OCI-LY1 (cell line): ENCODE measurements at regions not wholly inside any gene's neighbourhood (a gene's known extent, or its start where the extent isn't known, plus 50 kb on each side); places are given as distances from the start of the nearest gene placed in this dataset.

Experiments used
- EZH2 ChIP-seq: fragments of 200-600 bp; sonication (generic), shearing (Covaris generic); IDR thresholded peaks from 2 replicates; pipeline ENCODE4 v1.8.0; 2017; ENCODE audit warnings: borderline replicate concordance, mixed run types, mild to moderate bottlenecking, antibody characterized with exemption, low read length, moderate library complexity, mixed read lengths
- TF ChIP-seq, protein P1 (sequence below): fragments of 200-600 bp; sonication (generic), shearing (Covaris generic); IDR thresholded peaks from 2 replicates; pipeline ENCODE4 v1.5.1; 2017; ENCODE audit warnings: mild to moderate bottlenecking, antibody characterized with exemption, low read length, moderate library complexity, mixed read lengths

DNA sequence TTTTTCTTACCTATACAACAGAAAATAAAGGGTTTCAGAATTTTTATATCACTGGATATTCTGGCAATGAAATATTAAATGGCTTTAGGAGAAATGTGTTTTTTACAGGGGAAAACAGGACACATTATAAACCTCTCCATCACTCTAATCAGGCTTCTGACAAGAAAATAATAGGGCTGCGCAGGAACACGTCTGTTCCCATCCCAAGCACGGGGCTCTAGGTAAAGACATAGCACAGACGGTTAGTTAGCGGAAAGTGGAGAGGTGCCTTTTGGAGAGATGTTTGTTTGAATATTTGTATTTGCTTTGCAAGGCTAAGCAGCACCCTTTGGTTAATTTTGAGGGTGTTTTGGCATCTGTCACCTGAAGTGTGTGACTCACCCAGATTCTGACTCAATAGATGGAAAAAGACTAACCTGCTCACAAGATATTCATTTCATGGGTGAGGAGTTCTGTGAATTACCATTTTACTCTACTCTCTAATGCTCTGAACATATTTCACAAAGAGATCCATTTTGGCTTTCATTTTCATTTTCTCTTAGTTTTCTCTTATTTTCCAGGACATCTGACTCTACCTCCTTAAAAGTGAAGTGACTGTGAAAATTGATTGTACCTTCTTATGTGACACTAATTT, 174.5 kb upstream of the AKR1E2 start:
- TF ChIP-seq, protein P1, sequence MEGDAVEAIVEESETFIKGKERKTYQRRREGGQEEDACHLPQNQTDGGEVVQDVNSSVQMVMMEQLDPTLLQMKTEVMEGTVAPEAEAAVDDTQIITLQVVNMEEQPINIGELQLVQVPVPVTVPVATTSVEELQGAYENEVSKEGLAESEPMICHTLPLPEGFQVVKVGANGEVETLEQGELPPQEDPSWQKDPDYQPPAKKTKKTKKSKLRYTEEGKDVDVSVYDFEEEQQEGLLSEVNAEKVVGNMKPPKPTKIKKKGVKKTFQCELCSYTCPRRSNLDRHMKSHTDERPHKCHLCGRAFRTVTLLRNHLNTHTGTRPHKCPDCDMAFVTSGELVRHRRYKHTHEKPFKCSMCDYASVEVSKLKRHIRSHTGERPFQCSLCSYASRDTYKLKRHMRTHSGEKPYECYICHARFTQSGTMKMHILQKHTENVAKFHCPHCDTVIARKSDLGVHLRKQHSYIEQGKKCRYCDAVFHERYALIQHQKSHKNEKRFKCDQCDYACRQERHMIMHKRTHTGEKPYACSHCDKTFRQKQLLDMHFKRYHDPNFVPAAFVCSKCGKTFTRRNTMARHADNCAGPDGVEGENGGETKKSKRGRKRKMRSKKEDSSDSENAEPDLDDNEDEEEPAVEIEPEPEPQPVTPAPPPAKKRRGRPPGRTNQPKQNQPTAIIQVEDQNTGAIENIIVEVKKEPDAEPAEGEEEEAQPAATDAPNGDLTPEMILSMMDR, result no peak
- TF ChIP-seq EZH2, result no peak
